ENCODE measurements at regions not wholly inside any gene's neighbourhood (a gene's known extent, or its start where the extent isn't known, plus 50 kb on each side); places are given as distances from the start of the nearest gene placed in this dataset.

DNA sequence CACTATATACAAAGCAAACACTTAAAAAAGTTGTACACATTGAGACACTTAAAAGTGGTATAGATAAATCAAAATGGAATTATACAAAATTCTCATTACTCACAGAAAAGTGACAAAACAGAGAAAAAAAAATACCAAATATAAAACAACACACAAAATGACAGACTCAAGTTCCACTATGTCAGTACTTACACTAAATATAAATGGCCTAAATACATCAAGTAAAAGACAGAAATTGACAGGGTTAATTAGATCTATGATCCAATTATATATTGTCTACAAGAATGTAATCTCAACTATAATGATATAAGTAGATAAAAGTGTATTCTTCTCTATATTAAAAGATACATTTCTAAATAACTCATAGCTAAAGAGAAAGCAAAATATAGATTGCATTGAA is 401.6 kb upstream of the PFKP start:
- DNase-seq (ENCODE audit: extremely low read depth, low read depth, low spot score): no peak

DNA sequence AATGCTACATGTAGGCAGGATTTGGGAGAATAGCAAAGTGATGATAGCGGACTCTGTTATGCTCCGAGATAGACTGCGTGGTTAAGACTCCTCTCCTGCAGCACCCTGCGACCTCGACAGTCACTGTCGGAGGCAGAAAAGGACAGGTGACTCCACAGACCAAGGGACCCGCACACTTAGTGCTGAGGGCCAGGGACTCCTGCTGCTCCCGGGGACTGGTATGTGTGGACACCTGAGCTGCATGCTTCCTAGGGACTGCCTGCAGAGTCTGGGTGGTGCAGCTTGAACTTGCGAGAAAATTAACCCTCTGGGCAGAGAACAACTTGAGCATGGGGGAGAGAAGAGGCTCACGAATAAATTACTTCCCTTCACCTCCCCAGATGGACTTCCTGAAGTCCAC is 407.1 kb upstream of the PFKP start:
- DNase-seq (ENCODE audit: extremely low read depth, low read depth, low spot score): no peak

GRCh38 chr10:2659660-2660209 is 407.6 kb upstream of the PFKP start:
- DNase-seq (ENCODE audit: extremely low read depth, low read depth, low spot score): no peak

DNA sequence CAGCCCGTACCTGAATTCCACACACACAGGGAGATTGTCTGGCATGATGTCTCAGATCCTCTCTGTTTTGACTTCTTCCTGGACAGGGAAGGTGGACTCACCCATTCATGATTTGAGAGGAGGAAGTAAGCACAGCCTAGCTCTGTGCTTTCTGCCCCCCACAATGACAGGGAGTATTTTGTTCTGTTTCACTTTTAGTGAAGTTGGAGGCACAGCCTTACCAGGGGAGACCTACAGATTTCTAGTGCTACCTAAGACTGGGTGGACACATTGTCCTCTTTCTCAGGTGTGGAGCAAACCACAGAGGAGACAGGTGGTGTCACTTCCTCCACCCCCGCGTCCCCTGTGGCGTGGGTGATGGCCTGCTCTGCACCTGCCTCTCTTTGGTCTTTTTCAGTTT is 408.6 kb upstream of the PFKP start:
- DNase-seq (ENCODE audit: extremely low read depth, low read depth, low spot score): no peak

- DNase-seq (ENCODE audit: extremely low read depth, low read depth, low spot score): no peak
These were observed 417.0 kb upstream of the PFKP start for GRCh38 chr10:2650328-2650727.

DNA sequence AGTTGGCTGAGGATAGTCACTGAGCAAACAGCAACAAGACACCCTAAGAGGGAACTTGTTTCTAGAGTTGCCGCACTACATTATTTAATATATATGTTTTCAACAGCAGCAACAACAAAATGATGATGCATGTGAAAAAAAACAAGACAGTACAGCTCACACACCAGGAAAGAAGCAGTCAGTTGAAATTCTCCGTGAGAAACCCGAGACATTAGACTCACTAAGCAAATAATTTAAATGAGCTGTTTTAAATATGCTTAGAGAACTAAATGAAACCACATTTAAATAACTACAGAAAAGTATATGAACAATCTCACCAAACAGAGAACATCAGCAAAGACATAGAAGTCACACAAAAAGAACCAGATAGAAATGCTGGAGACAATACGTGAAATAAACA is 426.3 kb upstream of the PFKP start:
- no peak for DNase-seq (ENCODE audit: extremely low read depth, low read depth, low spot score)

GRCh38 chr10:2633630-2634029 is 433.7 kb upstream of the PFKP start:
- DNase-seq (ENCODE audit: extremely low read depth, low read depth, low spot score): no peak

- DNase-seq (ENCODE audit: extremely low read depth, low read depth, low spot score): no peak
These were observed 435.7 kb upstream of the PFKP start for GRCh38 chr10:2631557-2632205.

DNA sequence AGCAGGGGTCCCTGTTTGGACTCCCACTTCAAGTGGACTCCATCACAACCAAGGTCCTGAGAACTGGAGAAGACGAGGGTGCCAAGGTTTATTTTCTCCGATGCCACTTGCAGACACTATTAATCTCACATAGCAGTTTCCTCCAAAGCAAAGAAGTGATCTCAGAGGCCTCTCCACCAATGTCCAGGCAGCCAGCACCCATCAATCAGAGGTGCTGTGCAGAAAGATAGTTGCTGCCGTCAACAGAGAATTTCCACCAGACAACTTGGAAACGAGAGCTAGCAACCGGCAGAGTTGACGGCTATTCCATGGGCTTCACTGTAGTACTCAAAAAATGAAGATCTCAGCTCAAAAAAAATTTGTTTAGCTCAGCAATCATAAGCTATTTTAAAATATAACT is 438.6 kb upstream of the PFKP start:
- no peak for DNase-seq (ENCODE audit: extremely low read depth, low read depth, low spot score)

- no peak for DNase-seq (ENCODE audit: extremely low read depth, low read depth, low spot score)
These were observed 439.4 kb upstream of the PFKP start for GRCh38 chr10:2627969-2628368.

GRCh38 chr10:2625094-2625493 is 442.3 kb upstream of the PFKP start:
- no peak for DNase-seq (ENCODE audit: extremely low read depth, low read depth, low spot score)

GRCh38 chr10:2623675-2624274 is 443.6 kb upstream of the PFKP start:
- DNase-seq (ENCODE audit: extremely low read depth, low read depth, low spot score): no peak

DNA sequence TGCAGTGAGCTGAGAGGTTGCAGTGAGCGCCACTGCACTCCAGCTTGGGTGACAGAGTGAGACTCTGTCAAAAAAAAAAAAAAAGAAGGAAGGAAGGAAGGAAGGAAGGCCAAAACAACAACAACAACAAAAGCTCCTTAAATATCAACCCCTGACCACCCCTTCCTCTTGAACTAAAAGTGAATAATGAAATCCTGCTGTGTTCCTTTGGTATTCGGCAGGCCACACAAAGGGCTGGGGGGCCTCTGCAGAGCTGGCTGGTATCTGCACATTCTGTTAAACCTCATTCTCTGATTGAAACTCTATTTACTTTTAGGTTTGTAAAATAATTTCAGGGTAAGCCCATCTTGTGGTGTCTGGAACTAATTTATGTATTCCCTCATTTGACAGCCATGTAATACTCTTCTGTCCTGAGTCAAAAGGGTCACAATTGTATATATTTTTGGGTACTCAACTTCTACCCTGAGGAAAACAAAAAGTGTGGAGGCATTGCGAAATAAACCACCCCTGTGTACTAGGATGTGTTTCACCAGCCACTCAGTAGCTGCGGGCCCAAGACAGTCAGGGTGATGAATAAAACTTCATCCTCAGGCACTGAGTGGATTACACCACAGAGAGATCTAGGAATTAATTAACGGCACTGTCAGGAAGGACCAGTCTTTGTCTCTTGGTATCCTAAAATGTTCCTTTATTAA is 446.4 kb upstream of the PFKP start:
- DNase-seq (ENCODE audit: extremely low read depth, low read depth, low spot score): no peak

GRCh38 chr10:2619916-2620315 is 447.4 kb upstream of the PFKP start:
- DNase-seq (ENCODE audit: extremely low read depth, low read depth, low spot score): no peak

DNA sequence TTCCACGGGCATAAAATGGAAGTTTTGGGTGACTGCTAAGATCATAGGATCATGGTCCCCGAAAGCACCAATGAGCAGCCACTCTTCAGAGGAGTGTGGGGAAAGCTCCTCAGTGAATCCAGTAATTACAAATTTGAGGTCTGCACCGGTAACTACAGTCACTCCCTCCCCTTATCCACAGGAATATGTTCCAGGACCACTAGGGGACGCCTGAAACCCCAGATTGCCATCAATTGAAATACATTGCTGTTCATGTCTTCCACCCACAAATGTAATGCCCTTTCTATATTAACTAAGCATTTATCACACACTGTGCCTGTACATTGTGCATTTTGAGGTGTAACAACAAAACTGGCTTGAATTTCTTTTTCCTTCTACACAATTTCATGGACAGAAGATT is 447.9 kb upstream of the PFKP start:
- no peak for DNase-seq (ENCODE audit: extremely low read depth, low read depth, low spot score)

GRCh38 chr10:2618690-2619089 is 448.7 kb upstream of the PFKP start:
- no peak for DNase-seq (ENCODE audit: extremely low read depth, low read depth, low spot score)

DNA sequence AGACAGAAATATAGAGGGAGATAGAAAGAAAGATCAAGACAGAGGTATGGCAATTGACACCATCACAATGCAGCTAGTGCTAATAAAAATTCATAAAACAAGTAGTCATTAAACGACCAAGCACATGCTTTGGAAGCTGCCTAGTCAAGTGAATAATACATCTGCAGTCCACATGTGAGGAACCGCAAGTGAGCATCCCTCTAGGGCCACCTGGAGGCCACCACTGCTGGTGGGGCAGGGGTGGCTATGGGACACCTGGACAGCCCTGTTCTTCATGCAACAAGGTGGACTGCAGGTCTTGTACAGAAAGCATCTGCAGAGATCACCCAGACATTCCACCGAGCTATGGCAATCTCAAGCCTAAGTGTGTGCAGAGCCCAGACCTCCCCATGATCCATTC is 451.1 kb upstream of the PFKP start:
- DNase-seq (ENCODE audit: extremely low read depth, low read depth, low spot score): no peak

DNA sequence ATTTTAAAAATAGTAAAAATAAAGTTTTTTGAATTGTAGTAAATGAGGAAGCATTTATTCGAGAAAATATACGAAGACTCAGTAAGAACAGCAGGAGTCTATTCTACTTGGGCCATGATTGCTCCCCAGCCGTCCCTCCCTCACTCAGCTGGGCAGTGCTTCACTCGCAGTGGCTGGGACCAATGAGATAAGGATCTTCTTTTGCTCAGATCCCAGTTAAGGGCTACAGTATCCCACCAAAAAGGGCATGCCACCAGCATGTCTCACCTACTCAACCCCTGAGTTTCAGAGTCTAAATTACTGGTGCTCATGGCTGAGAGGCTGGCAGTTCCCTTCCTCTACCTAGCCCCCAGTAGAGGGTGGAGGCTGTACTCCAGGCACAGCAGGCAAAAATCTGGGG is 455.7 kb upstream of the PFKP start:
- no peak for DNase-seq (ENCODE audit: extremely low read depth, low read depth, low spot score)

GRCh38 chr10:2610946-2611345 is 456.4 kb upstream of the PFKP start:
- no peak for DNase-seq (ENCODE audit: extremely low read depth, low read depth, low spot score)

DNA sequence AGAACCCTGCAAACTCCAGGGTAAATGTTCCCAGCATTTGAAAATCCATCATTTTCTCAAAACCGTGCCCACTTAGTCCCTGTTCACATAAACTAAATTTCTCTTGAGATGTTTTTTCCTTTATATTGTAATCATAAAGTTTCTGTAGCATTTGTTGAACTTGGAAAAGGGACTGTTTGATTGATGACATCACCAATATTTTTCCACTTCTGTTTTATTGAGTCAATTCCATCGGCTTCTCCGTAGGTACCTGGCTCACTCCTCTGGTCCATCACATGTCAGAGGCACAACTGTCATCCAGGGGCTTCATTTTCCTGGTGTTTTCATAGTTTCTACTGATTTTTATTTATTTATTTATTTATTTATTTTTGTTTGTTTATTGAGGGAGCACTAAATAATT is 462.5 kb upstream of the PFKP start:
- DNase-seq (ENCODE audit: extremely low read depth, low read depth, low spot score): no peak

DNA sequence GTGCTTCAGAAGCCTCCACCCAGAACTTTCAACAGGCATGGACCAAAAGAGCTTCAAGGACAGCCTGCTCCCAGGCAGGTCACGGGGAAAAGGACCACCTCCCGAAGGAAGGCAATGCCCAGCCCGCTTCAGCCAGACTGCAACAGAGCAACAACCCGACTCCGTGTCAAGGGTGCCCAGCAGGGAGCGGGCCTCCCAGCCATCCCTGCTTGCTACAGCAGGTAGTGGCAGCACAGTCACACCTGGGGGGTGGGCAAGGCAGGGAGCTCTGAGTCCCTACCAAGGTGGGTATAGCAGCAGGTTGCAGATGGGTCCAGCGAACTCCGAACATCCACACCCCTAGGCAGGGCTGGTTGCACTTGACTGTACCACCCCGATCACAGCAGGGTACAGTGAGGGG is 467.8 kb upstream of the PFKP start:
- DNase-seq (ENCODE audit: extremely low read depth, low read depth, low spot score): no peak
